GM18907 (cell line): ENCODE measurements at regions not wholly inside any gene's neighbourhood (a gene's known extent, or its start where the extent isn't known, plus 50 kb on each side); places are given as distances from the start of the nearest gene placed in this dataset.

ENCODE experiments used
- ATAC-seq: cut with Tn5 transposase; IDR thresholded peaks from one replicate; pipeline ENCODE4 v1.9.1; 2021; ENCODE audit warnings: mild to moderate bottlenecking, moderate library complexity; ENCODE audit not compliant: unreplicated experiment

DNA sequence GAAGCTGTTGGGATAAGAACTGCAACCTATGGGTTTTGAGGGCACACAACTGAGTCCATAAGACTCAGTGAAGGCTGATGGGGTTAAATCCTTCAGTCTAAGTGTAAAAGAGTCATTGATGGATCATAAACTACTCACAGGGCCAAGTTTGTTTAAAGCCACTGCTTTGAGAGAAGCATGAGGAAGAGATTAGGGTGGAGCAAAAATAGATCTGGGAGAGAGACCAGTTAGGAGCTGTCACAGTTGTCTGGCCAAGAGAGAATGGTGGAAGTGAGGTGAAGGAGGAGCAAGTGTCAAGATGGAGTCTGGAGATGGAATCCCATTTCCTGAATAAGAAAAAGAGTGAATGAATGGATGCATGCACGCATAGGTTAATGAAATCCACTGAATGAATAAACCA, 379.1 kb upstream of the CDH11 start:
- no peak for ATAC-seq

DNA sequence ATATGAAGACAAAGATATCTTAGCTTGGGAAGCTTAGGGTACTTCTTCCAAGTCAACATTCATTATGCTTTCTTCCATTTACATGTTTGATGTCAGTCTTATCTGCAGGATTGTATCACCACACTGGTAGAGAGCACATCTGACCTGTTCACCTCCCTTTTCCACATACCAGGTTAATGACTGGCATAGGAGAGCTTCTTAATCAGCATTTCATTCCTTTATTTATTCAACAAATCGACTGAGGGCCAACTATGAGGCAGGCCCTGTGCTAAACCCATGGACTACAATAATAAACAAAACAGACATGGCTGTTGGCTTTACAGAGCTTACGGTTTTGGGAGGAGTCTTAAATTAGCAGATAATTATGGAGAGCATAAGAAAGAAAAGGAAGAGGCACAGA, 378.1 kb upstream of the CDH11 start:
- no peak for ATAC-seq

DNA sequence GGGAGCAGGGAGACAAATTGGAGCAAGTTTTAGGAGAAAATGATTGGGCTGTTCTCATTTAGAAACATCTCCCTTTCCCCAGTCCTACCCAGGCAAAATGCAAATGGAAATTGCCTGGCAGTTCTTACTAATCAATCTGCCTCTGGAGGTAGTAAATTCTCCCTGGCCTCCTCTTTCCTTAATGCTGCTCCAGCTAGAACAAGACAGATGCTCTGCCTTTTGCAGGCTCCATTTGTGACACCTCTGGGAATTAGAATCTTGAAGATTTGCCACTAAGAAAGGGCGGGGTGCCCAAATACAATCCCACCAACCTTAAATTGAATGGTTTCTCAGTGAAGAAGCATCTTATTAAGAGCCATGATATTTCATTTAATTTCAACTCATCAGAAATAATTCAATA, 377.7 kb upstream of the CDH11 start:
- no peak for ATAC-seq

DNA sequence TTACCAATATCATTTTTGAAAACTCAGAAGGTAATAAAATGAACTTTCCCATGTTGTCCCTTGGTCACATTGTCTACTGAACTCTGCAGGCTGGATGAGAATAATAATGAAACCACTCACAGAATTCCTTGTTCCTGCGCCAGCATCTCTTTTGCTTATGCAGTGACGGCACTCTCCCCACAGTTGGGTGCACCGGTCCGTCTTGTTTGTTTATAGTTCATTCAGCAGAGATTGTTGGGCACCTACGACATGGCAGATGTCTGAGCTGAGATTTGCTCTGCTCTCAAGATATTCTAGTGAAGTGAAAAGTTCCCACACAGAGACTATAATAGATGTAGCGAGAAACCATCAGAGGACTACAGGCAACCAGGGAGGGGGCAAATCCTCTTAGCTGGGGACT, 375.7 kb upstream of the CDH11 start:
- ATAC-seq, result no peak

DNA sequence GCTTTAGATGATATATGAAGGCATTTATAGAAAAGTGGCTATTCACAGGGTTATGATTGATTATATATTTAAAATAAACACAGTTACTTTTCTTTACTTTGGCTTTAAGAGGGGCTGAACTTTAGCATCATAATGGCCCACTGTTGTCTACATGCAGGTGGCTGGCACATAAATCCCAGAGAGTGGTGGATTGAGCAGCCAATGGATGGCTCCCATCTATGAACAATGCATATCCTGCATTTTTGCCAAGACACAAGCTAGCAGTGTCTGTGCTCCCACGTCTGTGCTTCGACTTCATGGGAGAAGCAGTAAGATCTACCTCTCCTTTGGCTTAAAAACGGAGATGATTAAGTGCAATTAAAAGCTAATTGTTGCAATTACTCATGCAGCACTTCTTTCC, 373.2 kb upstream of the CDH11 start:
- ATAC-seq, result no peak

DNA sequence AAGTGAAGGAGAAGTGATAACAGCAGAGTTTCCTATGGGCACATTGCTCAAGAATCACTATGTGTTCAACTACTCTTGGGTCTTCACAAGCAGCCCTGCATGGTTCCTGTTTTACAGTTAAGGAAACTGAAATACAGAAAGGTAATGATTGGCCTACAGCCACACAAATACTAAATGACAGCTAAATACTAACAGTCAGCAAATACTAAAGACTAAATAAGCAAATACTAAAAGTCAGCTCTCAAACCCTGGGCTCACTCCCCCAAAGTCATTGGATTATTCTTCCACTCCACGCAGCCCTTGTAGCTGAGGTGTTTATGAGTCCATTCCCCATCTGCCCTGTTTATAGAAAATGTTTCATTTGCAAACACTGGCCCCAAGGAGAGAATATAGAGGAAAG, 372.7 kb upstream of the CDH11 start:
- ATAC-seq, result no peak

DNA sequence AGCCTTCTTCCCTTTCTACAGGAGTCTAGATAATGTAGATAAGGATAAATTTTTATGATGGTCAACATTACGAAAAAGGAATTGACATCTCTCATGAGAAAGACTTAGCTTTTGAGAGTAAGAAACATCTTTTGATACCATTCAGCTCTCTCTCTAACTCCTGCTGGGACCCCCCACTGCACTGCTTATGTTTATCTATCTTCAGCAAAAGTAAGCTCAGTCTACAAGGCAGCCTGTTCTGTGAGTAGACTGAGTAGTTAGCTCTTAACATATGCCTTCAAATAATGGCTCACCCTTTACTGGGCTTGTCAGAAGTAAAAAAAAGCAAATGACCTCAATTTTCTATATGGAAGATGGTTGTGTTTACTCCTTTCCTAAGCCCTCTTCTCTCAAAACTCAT, 372.2 kb upstream of the CDH11 start:
- ATAC-seq, result no peak

DNA sequence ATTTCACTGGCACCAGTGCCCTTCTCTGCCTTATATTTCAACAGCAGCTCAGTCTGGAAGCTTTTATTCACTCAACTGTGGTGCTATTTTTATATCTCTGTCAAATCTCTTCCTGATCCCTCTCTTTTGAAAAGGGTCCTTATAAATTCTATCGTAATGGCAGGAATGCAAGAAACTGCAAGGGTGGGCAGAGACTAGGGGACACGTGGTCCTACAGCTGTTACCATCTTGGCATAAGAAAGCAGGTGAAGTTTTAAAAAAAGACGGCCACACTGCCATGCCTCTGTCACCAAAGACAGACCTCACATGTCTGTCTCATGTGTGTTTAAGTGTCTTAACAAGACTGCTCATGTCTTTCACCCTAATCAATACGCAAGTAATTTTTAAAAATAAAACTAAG, 368.4 kb upstream of the CDH11 start:
- no peak for ATAC-seq

DNA sequence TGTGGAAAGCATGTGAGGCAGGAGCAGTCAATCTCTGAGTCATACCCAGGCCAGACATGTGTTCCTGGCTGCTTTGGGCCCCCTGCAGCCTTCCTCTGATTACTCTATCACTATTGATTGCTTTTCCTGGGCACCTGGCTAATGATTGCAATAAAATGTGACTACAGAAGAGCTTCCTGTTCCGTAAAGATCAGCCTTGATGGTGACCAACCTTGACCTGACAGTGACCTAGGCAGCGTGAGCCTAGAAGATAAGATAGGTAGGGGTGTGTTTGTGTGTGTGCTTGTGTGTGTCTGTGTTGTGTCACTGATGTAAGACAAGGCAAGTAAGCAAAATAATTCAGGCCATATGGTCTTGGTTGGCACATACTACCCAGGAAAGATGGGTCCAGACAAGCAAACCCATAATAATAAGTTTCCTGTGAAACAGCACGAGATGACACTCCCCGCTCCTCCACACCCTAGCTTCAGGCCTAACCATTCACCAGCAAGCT, 367.7 kb upstream of the CDH11 start:
- ATAC-seq, result no peak

DNA sequence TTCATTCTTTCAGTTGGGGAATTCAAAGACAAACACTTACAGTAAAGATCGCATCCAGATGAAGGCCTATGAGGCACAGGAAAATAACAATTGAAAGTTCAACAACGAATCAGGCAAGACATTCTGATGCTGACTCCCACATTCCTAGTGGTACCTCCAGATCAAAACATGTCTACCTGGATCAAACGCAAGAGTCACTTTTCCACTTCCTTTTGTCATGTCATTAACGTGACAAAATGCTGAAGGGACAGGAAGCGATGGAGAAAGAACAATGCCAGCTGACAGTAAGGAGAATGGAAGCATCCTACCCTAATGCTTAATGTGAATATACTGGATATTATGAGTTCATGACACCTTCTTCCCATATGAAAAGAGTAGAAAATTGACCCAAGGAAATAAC, 365.4 kb upstream of the CDH11 start:
- ATAC-seq, result no peak

DNA sequence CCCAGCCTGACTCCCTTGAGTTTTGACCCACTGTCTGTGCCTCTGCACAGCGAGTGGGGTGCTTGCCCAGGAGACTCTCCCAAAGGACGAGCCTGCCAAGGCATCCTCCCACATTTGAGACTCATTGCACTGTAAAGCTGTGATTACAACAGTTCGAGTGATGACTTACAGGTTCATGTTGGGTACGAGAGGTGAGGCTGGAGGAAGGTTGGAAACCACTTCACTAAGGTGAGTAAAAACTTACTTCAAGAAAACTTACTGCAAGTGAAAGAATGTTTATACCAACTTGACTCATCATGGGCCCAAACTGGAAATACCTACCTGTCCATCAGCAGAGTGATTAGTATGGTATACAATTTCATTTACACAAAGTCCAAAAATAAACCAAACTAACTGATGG, 360.1 kb upstream of the CDH11 start:
- no peak for ATAC-seq

DNA sequence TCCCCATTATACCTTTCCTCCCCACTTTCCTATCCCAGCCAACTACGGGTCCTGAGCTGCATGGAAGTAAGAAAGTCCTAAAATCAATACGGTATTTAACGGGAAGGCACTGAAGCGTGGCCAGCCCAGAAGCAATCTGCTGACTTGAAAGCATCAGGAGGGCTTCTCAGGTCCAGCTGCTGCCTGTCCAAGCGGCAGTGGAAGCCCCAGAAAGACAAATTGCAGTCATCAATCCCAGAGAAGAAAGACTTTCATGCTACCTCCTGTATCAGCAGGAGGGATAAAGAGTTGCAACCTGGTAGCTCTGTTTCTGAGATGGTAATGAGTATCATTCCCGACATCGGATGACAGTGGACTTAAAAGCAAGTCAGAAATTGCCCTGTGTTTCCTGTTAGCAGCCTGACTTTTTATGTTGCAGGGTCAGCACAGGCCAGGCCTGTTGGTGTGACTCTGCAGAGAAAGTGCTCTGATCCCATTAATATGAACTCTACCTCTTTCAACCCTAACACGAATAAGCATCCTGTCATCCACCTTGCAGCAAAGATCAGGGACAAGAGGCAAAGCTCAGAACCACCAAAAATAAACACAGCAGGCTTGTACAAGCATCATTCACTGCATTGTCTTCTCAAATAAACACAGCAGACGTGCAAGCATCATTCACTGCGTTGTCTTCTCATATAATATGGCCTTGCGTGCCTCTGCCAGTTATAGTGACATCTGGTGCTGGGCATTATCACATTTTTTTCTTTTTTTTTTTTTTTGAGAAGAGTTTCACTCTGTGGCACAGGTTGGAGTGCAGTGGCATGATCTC, 358.6 kb upstream of the CDH11 start:
- no peak for ATAC-seq

DNA sequence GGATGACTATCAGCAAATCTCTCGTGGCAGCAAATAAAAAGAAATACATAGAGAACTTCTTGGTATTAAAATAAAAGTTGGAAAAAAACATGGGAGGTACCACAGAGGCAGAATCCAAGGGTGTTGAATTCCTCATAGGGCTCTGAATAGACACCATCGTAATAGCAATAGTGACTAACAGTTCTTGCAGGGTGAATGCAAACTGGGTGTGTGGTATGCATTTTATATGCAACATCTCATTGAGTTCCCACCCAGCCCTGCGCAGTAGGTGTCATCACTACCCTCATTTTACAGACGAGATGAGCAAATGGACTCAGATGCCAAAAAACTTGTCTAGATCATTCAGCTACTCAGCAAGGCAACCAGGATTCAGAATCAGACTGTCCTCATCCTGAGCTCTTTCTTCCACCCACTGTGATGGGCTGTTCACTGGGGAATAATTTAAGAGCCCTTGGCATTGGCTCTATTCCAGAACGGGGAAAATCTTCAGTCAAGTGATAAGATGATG, 354.6 kb upstream of the CDH11 start:
- ATAC-seq, result no peak

DNA sequence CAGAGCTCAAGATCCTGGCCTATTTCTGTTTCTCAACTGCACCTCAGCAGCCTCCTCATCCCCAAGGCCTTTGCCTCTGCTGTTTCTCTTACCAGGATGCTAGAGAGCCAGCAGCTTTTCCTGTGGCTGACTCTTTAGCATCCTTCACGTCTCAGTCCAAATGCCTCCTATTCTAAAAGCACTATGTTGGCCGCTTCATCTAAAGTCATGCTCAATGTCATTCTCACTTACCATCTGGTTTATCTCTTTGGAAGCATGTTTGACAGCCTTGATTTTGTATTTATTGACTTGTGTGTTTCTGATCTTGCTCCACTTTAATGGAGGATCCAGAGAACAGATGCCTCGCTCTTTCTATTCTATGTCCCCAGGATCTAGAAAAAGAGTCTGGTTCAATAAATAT, 351.8 kb upstream of the CDH11 start:
- ATAC-seq, result no peak

DNA sequence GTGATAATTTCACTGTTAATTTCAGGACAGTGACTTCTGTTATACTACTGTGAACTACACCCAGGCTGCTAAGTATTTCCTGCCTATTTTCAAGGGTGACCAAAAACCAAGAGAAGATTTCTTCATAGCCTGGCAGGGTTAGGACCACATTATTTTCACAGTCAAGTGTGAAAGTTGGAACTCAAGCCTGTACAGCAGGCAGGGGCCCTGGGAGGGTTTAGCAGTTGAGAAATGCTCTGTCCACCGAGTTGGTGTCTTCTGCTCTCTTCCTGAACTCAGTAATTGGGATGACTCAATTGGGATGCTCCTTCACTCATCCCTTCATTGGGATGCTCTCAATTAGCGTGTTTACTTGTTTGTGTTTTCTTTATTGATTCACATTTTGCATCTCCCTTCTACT, 347.3 kb upstream of the CDH11 start:
- ATAC-seq, result no peak

DNA sequence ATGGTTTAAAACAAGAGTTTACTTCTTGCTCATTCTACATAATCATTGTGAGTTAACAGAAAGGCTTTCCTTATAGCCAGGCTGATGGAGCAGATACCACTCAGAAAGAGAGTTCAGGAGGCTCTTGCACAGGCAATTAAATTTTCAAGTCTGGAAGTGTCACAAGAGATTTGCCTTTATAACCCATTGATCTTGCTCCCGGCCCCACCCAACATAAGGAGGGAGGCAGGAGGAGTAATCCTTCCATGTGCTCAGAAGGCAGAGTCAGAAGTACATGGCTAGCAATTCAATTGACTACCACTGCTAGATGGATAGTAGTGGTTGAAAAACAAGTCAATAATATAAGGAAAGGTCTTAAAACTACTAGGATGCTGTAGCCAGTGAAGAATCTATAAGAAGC, 346.3 kb upstream of the CDH11 start:
- ATAC-seq, result no peak

DNA sequence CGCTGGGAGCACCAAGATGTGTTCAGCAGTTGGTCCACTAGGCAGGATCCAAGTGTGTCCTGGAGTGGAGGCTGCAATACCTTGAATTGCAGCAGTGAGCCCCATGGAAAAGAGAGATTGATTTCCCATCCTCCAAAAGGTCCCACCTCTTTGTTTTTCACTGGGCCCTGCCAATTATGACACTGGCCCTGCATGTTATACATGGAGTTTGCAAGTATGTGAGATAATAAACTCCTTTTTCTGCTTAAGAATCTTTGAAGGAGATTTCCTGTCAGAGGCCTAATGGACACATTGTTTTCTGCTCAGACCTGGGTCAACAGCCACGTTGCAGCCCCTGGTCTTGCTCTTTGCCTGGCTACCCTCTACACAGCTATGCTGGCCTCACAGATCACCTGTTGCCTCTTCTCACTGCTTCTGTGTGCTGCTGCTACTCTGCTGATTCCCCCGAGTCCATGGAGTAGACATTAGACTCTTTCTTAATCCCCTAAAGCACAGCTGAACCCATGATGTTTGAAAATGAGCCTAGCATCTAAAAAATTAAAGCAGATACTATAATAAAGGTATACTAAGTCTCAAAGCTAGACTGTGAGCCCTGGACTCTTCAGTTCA, 341.9 kb upstream of the CDH11 start:
- ATAC-seq, result no peak

DNA sequence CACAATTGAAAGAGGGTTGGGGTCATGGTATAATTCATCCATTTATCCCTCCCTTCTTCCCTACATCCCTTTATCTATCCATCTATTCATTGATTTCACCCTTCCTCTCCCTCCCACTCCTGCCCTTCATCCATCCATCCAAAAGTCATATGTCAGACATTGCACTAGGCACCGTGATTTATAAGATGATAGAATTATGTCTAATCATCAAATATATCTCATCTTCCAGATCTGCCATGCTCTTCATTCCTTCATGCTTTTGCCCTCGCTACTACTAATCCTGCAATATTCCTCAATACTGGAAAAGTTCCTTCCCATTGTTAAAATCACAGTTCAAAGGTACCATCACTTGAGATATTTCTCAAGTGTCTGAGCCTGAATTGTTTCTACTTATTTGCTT, 335.2 kb upstream of the CDH11 start:
- no peak for ATAC-seq

DNA sequence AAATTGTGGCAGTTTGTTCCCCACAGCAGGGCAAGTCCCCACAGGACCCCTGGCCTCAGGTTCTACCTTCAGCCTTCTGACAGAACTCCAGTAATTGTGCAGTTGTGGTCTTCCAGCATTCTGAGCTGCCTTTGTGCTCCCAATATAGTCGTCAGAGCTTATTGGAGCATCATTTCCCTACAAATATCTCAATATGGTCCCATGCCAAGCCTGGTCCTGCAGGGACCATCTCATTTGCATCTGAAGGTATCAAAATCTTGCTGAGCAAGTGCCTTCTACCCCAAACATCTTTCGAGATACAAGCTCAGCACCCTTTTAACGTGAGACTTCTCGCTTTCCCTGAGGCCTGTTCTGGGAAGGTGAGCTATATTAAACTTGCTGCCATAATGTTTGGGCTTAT, 333.9 kb upstream of the CDH11 start:
- no peak for ATAC-seq

DNA sequence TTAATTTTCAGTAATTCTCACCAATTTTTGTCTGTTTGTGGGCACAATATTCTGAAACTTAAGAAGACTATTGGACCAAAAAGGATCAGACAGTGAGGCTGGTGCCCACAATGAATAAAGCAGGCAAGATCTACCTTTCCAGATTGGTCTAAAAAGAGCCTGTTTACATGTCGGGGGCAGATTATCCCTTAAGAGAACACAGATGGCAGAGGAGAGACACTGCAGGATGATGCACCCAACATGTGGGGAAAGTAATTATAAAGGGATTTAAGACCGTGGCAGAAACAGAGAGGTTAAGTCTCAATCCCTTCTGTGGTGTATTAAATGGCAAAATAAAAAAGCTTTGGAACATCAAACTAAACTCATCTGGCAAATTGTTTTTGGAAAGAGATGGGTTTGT, 331.8 kb upstream of the CDH11 start:
- ATAC-seq, result no peak

DNA sequence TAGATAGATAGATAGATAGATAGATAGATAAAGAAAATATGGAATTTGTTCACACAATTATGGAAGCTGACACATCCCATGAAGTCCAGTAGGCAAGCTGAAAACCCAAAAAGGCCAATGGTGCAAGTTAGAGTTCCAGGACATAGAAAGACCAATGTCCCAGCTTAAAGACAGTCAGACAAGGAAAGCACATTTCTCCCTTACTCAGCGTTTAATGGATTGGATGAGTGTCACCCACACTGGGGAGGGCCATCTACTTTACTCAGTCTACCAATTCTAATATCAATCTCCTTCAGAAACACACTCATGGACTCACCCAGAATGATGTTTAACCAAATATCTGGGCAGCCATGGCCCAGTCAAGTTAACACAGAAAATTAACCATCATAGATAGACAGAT, 327.7 kb upstream of the CDH11 start:
- ATAC-seq, result no peak

DNA sequence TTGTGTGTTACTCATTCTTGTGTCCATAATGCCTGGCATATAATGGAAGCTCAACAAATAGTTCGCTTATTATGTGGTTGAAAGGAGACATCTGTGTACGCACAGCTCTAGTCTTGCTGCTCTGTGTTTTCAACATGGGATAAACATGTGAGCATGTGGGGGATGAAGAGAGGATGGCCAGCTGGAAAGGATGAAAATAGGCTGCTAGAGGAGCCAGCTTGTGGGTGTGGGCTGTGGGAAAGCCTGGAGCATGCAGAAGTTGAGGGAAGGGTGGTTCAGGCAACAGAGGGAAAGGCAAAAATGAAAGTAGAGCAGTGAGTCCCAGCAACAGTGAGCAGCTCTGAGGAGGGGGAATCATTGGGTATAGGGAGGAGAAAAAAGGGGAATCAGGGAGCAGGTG, 324.6 kb upstream of the CDH11 start:
- no peak for ATAC-seq
